ENCODE measurements at regions not wholly inside any gene's neighbourhood (a gene's known extent, or its start where the extent isn't known, plus 50 kb on each side); places are given as distances from the start of the nearest gene placed in this dataset.

- no peak overlapping the region for H3K4me3 ChIP-seq
- H3K27ac ChIP-seq, result no peak overlapping the region
- H3K4me1 ChIP-seq, result no peaks in the 10 kb centered on the region
- H3K9me3 ChIP-seq, result no peaks in the 10 kb centered on the region
- TF ChIP-seq CTCF (IDR thresholded peaks at IDR 0.05), result no peak
- TF ChIP-seq POLR2AphosphoS5 (IDR thresholded peaks at IDR 0.05), result no peak
- TF ChIP-seq POLR2A (IDR thresholded peaks at IDR 0.05), result no peak
- no peaks in the 10 kb centered on the region for H3K36me3 ChIP-seq
- no peak for DNase-seq
- H3K27me3 ChIP-seq, result peaks cover 0 to 30% (median 0%) of the 10 kb centered on the region in 3 donors
- 61 to 81% (median 74%) methylated on average over 16 to 22 of the region's 22 CpGs for WGBS, 5 donors
- intact Hi-C loops (cut with DNase I; ENCODE audit: low total_unique reads), result no loop called here
Measured at GRCh38 chr7:155227788-155228458, 69.8 kb upstream of the INSIG1 start.

- Histone ChIP-seq H3K27me3 (peaks cover 0 to 25% (median 0%) of the 10 kb centered on the region in 3 donors), H3K4me3 (no peak overlapping the region), H3K27ac (no peak overlapping the region), H3K4me1 (no peaks in the 10 kb centered on the region), H3K36me3 (no peaks in the 10 kb centered on the region), H3K9me3 (no peaks in the 10 kb centered on the region)
- TF ChIP-seq CTCF (IDR thresholded peaks at IDR 0.05), result no peak
- no peak for TF ChIP-seq POLR2A (IDR thresholded peaks at IDR 0.05)
- no peak for TF ChIP-seq POLR2AphosphoS5 (IDR thresholded peaks at IDR 0.05)
- TF ChIP-seq EP300 (IDR thresholded peaks at IDR 0.05), result no peak
- no peak for DNase-seq
- WGBS, 5 donors, result 74 to 91% (median 77%) methylated on average over 8 of the region's 8 CpGs
- intact Hi-C loops (cut with DNase I; ENCODE audit: low total_unique reads), result no loop called here
Measured at GRCh38 chr7:155228459-155228845, 69.2 kb upstream of the INSIG1 start.

GRCh38 chr7:155228894-155229293, 68.8 kb upstream of the INSIG1 start:
- 87 to 94% (median 93%) methylated on average over 9 of the region's 9 CpGs for WGBS, 5 donors
- Histone ChIP-seq H3K27me3 (peaks cover 0 to 21% (median 0%) of the 10 kb centered on the region in 3 donors), H3K4me1 (no peaks in the 10 kb centered on the region), H3K27ac (no peak overlapping the region), H3K9me3 (no peaks in the 10 kb centered on the region), H3K36me3 (no peaks in the 10 kb centered on the region), H3K4me3 (no peak overlapping the region)
- no peak for DNase-seq
- intact Hi-C loops (cut with DNase I; ENCODE audit: low total_unique reads), result no loop called here
- TF ChIP-seq POLR2A (IDR thresholded peaks at IDR 0.05) (no peak), POLR2AphosphoS5 (IDR thresholded peaks at IDR 0.05) (no peak), EP300 (IDR thresholded peaks at IDR 0.05) (no peak), CTCF (IDR thresholded peaks at IDR 0.05) (no peak)

GRCh38 chr7:155229548-155230168, 68.0 kb upstream of the INSIG1 start:
- TF ChIP-seq POLR2AphosphoS5 (IDR thresholded peaks at IDR 0.05) (no peak), EP300 (IDR thresholded peaks at IDR 0.05) (no peak), CTCF (IDR thresholded peaks at IDR 0.05) (no peak), POLR2A (IDR thresholded peaks at IDR 0.05) (no peak)
- H3K4me1 ChIP-seq, result no peaks in the 10 kb centered on the region
- no peak overlapping the region for H3K27ac ChIP-seq
- DNase-seq, result no peak
- H3K9me3 ChIP-seq, result no peaks in the 10 kb centered on the region
- WGBS, 5 donors, result 82 to 86% (median 85%) methylated on average over 14 of the region's 14 CpGs
- H3K36me3 ChIP-seq, result no peaks in the 10 kb centered on the region
- intact Hi-C loops (cut with DNase I; ENCODE audit: low total_unique reads), result no loop called here
- H3K27me3 ChIP-seq, result peaks cover 0 to 21% (median 0%) of the 10 kb centered on the region in 3 donors
- H3K4me3 ChIP-seq, result no peak overlapping the region
